HepG2 (cell line): ENCODE measurements at regions not wholly inside any gene's neighbourhood (a gene's known extent, or its start where the extent isn't known, plus 50 kb on each side); places are given as distances from the start of the nearest gene placed in this dataset.

Experiments used
- ARHGAP35 ChIP-seq: sonication (generic); formaldehyde crosslinking; IDR thresholded peaks from 2 replicates; pipeline ENCODE4 v1.9.0; 2022; ENCODE audit warnings: mild to moderate bottlenecking, inconsistent platforms, moderate library complexity, missing genetic modification reagents, borderline replicate concordance
- JUNB ChIP-seq: sonication (generic); formaldehyde crosslinking; IDR thresholded peaks from 2 replicates; pipeline ENCODE4 v1.8.0; 2022; ENCODE audit warnings: missing genetic modification reagents, mild to moderate bottlenecking, borderline replicate concordance
- MAFK ChIP-seq, 2 experiments: IDR thresholded peaks in 1 of 2; conservative IDR thresholded peaks in 1 of 2; 2 replicates each; pipeline ENCODE4 v1.6.1; 2011; ENCODE audit warnings: improper control_type of control experiment in 2 of 2, low read length in 2 of 2
- NBN ChIP-seq: fragments of 450-650 bp; conservative IDR thresholded peaks from 2 replicates; pipeline ENCODE4 v1.6.1; 2017
- NCOA2 ChIP-seq: sonication (generic); formaldehyde crosslinking; IDR thresholded peaks from 2 replicates; pipeline ENCODE4 v1.8.0; 2022; ENCODE audit warnings: inconsistent platforms
- NONO ChIP-seq, 2 experiments: fragments of 450-650 bp in 1 of 2; sonication (generic) in 1 of 2; formaldehyde crosslinking in 1 of 2; IDR thresholded peaks in 1 of 2; conservative IDR thresholded peaks in 1 of 2; 2 replicates each; pipeline versions ENCODE4 v1.6.1 to v1.8.0; 2017 to 2022; ENCODE audit warnings: mild to moderate bottlenecking in 1 of 2, missing genetic modification reagents in 1 of 2, moderate library complexity in 1 of 2
- NR2F1 ChIP-seq, 2 experiments: fragments of 450-650 bp in 1 of 2; formaldehyde crosslinking in 1 of 2; IDR thresholded peaks; 2 replicates each; pipeline versions ENCODE4 v1.5.0 to v1.6.1; 2016 to 2020; ENCODE audit warnings: mild to moderate bottlenecking in 1 of 2, missing compliant biosample characterization in 1 of 2, missing genetic modification reagents in 1 of 2, moderate library complexity in 1 of 2
- RCOR2 ChIP-seq: IDR thresholded peaks from 2 replicates; pipeline ENCODE4 v1.6.1; 2016; ENCODE audit warnings: missing biosample characterization, missing genetic modification reagents
- SMYD3 ChIP-seq: sonication (generic); formaldehyde crosslinking; IDR thresholded peaks from 2 replicates; pipeline ENCODE4 v1.8.1; 2023; ENCODE audit warnings: mild to moderate bottlenecking, missing genetic modification reagents
- ZFY ChIP-seq: sonication (generic); formaldehyde crosslinking; IDR thresholded peaks from 2 replicates; pipeline ENCODE4 v1.4.0; 2020; ENCODE audit warnings: missing genetic modification reagents
- ZNF136 ChIP-seq: sonication (generic); formaldehyde crosslinking; IDR thresholded peaks from 2 replicates; pipeline ENCODE4 v1.8.1; 2022; ENCODE audit warnings: low read depth, mild to moderate bottlenecking, moderate library complexity, missing genetic modification reagents
- ZNF263 ChIP-seq: sonication (generic); formaldehyde crosslinking; IDR thresholded peaks from 2 replicates; pipeline ENCODE4 v1.4.0; 2020; ENCODE audit warnings: missing genetic modification reagents
- ZNF652 ChIP-seq: IDR thresholded peaks from 2 replicates; pipeline ENCODE4 v1.6.1; 2016; ENCODE audit warnings: low read depth, borderline replicate concordance
- ZNF747 ChIP-seq: sonication (generic); formaldehyde crosslinking; IDR thresholded peaks from 2 replicates; pipeline ENCODE4 v1.8.1; 2023; ENCODE audit warnings: missing genetic modification reagents, mild to moderate bottlenecking, borderline replicate concordance
- ZSCAN22 ChIP-seq: sonication (generic); formaldehyde crosslinking; IDR thresholded peaks from 2 replicates; pipeline ENCODE4 v1.4.0; 2020; ENCODE audit warnings: mild to moderate bottlenecking, missing genetic modification reagents
- TF ChIP-seq, protein P1 (sequence below): sonication (generic); formaldehyde crosslinking; IDR thresholded peaks from 2 replicates; pipeline ENCODE4 v1.4.0; 2020; ENCODE audit warnings: missing genetic modification reagents, low read depth, mild to moderate bottlenecking, borderline replicate concordance
- TF ChIP-seq, protein P2 (sequence below): sonication (generic); formaldehyde crosslinking; IDR thresholded peaks from 2 replicates; pipeline ENCODE4 v1.8.0; 2022; ENCODE audit warnings: mild to moderate bottlenecking, missing genetic modification reagents, moderate library complexity
- TF ChIP-seq, protein P3 (sequence below): sonication (generic); formaldehyde crosslinking; IDR thresholded peaks from 2 replicates; pipeline ENCODE4 v1.5.0; 2020; ENCODE audit warnings: mild to moderate bottlenecking, missing genetic modification reagents, moderate library complexity
- TF ChIP-seq, protein P4 (sequence below): sonication (generic); formaldehyde crosslinking; IDR thresholded peaks from 2 replicates; pipeline ENCODE4 v1.5.1; 2020; ENCODE audit warnings: mild to moderate bottlenecking, missing genetic modification reagents, borderline replicate concordance
- TF ChIP-seq, protein P5 (sequence below): sonication (generic); formaldehyde crosslinking; IDR thresholded peaks from 2 replicates; pipeline ENCODE4 v1.8.1; 2023; ENCODE audit warnings: mild to moderate bottlenecking, moderate library complexity, missing genetic modification reagents
- TF ChIP-seq, protein P6 (sequence below): sonication (generic); formaldehyde crosslinking; IDR thresholded peaks from 2 replicates; pipeline ENCODE4 v1.4.0; 2020; ENCODE audit warnings: missing genetic modification reagents, borderline replicate concordance
- TF ChIP-seq, protein P7 (sequence below): conservative IDR thresholded peaks from 2 replicates; pipeline ENCODE4 v1.6.1; 2018; ENCODE audit warnings: missing genetic modification reagents

DNA sequence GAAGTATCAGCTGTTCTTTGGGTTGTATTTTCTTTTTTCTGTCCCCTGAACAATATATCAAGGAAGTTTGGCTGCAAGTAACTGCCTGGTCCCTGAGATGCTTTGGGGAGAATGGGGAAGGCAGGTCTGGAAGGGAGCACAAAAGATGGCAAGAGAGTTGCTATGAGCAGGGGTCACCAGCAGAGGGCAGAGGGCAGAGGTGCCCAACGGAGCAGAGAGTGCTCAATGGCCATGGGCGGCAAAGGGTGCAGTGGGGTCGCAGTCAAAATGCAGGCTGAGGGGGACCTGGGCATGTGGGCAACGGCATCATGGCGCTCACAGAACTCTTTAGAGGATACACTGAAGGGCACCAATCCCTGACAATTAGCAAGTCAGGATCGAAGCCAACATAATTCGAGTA is 107.7 kb upstream of the ATP8B1 start (continued):
- TF ChIP-seq, protein P1, sequence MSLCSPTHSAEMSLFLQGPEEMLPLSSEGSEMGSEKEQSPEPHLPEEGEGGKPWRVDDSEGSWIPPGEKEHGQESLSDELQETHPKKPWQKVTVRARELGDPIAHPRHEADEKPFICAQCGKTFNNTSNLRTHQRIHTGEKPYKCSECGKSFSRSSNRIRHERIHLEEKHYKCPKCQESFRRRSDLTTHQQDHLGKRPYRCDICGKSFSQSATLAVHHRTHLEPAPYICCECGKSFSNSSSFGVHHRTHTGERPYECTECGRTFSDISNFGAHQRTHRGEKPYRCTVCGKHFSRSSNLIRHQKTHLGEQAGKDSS (CRISPR knock-in tag): no peak
- TF ChIP-seq, protein P2, sequence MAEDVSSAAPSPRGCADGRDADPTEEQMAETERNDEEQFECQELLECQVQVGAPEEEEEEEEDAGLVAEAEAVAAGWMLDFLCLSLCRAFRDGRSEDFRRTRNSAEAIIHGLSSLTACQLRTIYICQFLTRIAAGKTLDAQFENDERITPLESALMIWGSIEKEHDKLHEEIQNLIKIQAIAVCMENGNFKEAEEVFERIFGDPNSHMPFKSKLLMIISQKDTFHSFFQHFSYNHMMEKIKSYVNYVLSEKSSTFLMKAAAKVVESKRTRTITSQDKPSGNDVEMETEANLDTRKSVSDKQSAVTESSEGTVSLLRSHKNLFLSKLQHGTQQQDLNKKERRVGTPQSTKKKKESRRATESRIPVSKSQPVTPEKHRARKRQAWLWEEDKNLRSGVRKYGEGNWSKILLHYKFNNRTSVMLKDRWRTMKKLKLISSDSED (CRISPR knock-in tag): no peak
- TF ChIP-seq ZNF136 (CRISPR knock-in tag) (no peak), SMYD3 (CRISPR knock-in tag) (no peak), ZNF263 (CRISPR knock-in tag) (peak; percentile 76), ZFY (no peak), ZNF652 (CRISPR knock-in tag) (0 out of 2 replicates have a peak, but pooled peaks have one; percentile 46), JUNB (no peak), MAFK (conservative IDR thresholded peaks at IDR 0.05 in 1 of 2, IDR thresholded peaks at IDR 0.05 in 1 of 2; ENCODE audit: low read length in 2 of 2) (no peak), NONO (IDR thresholded peaks at IDR 0.05) (no peak), NONO (CRISPR knock-in tag; conservative IDR thresholded peaks at IDR 0.05) (no peak), NCOA2 (CRISPR knock-in tag) (no peak), NBN (no peak), RCOR2 (CRISPR knock-in tag) (no peak), ARHGAP35 (CRISPR knock-in tag) (no peak), ZNF747 (CRISPR knock-in tag) (no peak), ZSCAN22 (CRISPR knock-in tag) (no peak), NR2F1 (CRISPR knock-in tag; IDR thresholded peaks at IDR 0.05) (peak; percentile 70 to 88)
- TF ChIP-seq, protein P3, sequence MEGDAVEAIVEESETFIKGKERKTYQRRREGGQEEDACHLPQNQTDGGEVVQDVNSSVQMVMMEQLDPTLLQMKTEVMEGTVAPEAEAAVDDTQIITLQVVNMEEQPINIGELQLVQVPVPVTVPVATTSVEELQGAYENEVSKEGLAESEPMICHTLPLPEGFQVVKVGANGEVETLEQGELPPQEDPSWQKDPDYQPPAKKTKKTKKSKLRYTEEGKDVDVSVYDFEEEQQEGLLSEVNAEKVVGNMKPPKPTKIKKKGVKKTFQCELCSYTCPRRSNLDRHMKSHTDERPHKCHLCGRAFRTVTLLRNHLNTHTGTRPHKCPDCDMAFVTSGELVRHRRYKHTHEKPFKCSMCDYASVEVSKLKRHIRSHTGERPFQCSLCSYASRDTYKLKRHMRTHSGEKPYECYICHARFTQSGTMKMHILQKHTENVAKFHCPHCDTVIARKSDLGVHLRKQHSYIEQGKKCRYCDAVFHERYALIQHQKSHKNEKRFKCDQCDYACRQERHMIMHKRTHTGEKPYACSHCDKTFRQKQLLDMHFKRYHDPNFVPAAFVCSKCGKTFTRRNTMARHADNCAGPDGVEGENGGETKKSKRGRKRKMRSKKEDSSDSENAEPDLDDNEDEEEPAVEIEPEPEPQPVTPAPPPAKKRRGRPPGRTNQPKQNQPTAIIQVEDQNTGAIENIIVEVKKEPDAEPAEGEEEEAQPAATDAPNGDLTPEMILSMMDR (CRISPR knock-in tag): peak; percentile 61
- TF ChIP-seq, protein P4, sequence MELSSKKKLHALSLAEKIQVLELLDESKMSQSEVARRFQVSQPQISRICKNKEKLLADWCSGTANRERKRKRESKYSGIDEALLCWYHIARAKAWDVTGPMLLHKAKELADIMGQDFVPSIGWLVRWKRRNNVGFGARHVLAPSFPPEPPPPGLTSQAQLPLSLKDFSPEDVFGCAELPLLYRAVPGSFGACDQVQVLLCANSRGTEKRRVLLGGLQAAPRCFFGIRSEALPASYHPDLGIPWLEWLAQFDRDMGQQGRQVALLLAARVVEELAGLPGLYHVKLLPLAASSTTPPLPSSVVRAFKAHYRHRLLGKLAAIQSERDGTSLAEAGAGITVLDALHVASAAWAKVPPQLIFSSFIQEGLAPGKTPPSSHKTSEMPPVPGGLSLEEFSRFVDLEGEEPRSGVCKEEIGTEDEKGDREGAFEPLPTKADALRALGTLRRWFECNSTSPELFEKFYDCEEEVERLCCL (CRISPR knock-in tag): no peak
- TF ChIP-seq, protein P5, sequence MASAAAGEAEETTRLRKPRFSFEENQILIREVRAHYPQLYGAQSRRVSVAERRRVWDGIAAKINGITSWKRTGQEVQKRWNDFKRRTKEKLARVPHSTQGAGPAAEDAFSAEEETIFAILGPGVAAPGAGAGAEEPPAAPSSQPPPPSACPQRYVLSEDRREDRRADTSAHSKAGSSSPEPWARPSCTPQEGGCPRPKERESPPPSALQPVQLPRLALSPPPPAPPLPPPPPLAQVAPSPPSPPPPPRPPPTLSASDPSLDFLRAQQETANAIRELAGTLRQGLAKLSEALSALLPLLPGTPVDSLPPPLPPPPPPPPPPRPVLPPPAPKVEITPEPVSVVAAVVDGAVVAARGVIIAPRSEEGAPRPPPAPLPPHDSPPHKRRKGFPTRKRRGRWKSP (CRISPR knock-in tag): no peak
- TF ChIP-seq, protein P6, sequence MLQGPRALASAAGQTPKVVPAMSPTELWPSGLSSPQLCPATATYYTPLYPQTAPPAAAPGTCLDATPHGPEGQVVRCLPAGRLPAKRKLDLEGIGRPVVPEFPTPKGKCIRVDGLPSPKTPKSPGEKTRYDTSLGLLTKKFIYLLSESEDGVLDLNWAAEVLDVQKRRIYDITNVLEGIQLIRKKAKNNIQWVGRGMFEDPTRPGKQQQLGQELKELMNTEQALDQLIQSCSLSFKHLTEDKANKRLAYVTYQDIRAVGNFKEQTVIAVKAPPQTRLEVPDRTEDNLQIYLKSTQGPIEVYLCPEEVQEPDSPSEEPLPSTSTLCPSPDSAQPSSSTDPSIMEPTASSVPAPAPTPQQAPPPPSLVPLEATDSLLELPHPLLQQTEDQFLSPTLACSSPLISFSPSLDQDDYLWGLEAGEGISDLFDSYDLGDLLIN (CRISPR knock-in tag): no peak
- TF ChIP-seq, protein P7, sequence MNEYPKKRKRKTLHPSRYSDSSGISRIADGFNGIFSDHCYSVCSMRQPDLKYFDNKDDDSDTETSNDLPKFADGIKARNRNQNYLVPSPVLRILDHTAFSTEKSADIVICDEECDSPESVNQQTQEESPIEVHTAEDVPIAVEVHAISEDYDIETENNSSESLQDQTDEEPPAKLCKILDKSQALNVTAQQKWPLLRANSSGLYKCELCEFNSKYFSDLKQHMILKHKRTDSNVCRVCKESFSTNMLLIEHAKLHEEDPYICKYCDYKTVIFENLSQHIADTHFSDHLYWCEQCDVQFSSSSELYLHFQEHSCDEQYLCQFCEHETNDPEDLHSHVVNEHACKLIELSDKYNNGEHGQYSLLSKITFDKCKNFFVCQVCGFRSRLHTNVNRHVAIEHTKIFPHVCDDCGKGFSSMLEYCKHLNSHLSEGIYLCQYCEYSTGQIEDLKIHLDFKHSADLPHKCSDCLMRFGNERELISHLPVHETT (CRISPR knock-in tag): no peak
